Naive thymus-derived CD4-positive, alpha-beta T cell (primary cell): ENCODE measurements at regions not wholly inside any gene's neighbourhood (a gene's known extent, or its start where the extent isn't known, plus 50 kb on each side); places are given as distances from the start of the nearest gene placed in this dataset.
A peak's percentile ranks its signal among the peaks of the same experiment; 100 is the strongest.

Experiments used
- ATAC-seq: fragments of 150-1000 bp; cut with Tn5 transposase; 2 replicates; pipeline ENCODE4 v1.10.0; 2021; ENCODE audit warnings: mild to moderate bottlenecking, moderate library complexity
- CTCF ChIA-PET: fragments of 350-600 bp; sonication (Branson Sonifier 250); formaldehyde crosslinking; loops from one replicate; lab custom pipeline; 2021; ENCODE audit warnings: antibody characterized with exemption; lab: Charles Lee
- POLR2A ChIA-PET: fragments of 350-600 bp; sonication (Branson Sonifier 250); formaldehyde crosslinking; loops from one replicate; lab custom pipeline; 2021; ENCODE audit warnings: antibody characterized with exemption, inconsistent platforms; lab: Charles Lee
- DNase-seq, 9 donors: peaks; one replicate each; pipeline versions ENCODE4 v3.0.0 to v3.0.0-alpha.2; 2020 to 2022; ENCODE audit warnings: mixed read lengths in 1 of 9
- H3K27ac ChIP-seq: one replicate; pipeline ENCODE4 v1.7.0; 2013; ENCODE audit warnings: mild to moderate bottlenecking, low read depth, low read length, moderate library complexity
- H3K27me3 ChIP-seq, 2 donors: one replicate each; pipeline ENCODE4 v1.7.0; 2013; ENCODE audit warnings: low read length in 2 of 2, mild to moderate bottlenecking in 2 of 2, moderate library complexity in 2 of 2; ENCODE audit not compliant: control insufficient read depth in 2 of 2, insufficient read depth in 2 of 2
- H3K36me3 ChIP-seq, 3 experiments: 1 replicate in 2 of 3; 2 replicates in 1 of 3; pipeline ENCODE4 v1.7.0; 2013; ENCODE audit warnings: low read length in 3 of 3, mild to moderate bottlenecking in 3 of 3, moderate library complexity in 1 of 3; ENCODE audit not compliant: insufficient read depth in 3 of 3, control insufficient read depth in 2 of 3
- H3K4me1 ChIP-seq, 2 donors: one replicate each; pipeline ENCODE4 v1.7.0; 2013; ENCODE audit warnings: low read length in 2 of 2, mild to moderate bottlenecking in 2 of 2, moderate library complexity in 1 of 2; ENCODE audit not compliant: control insufficient read depth in 2 of 2, insufficient read depth in 2 of 2
- H3K4me3 ChIP-seq: 2 replicates; pipeline ENCODE4 v1.7.0; 2013; ENCODE audit warnings: mild to moderate bottlenecking, low read length
- H3K9me3 ChIP-seq, 3 experiments: 1 replicate in 2 of 3; 2 replicates in 1 of 3; pipeline ENCODE4 v1.7.0; 2013; ENCODE audit warnings: low read length in 3 of 3; ENCODE audit not compliant: control insufficient read depth in 2 of 3
- H3K27ac Mint-ChIP-seq, 9 donors: one replicate each; pipeline ENCODE4 v1.8.0; 2020 to 2022; ENCODE audit warnings: mixed read lengths in 9 of 9, mild to moderate bottlenecking in 8 of 9, moderate library complexity in 5 of 9, inconsistent platforms in 2 of 9
- H3K27me3 Mint-ChIP-seq, 5 donors: one replicate each; pipeline ENCODE4 v1.8.0; 2021 to 2022; ENCODE audit warnings: mixed read lengths in 5 of 5, mild to moderate bottlenecking in 1 of 5
- H3K36me3 Mint-ChIP-seq, 5 donors: one replicate each; pipeline ENCODE4 v1.8.0; 2020 to 2022; ENCODE audit warnings: mixed read lengths in 5 of 5, mild to moderate bottlenecking in 3 of 5, inconsistent platforms in 1 of 5
- H3K4me1 Mint-ChIP-seq, 7 donors: one replicate each; pipeline ENCODE4 v1.8.0; 2020 to 2022; ENCODE audit warnings: mixed read lengths in 7 of 7, mild to moderate bottlenecking in 3 of 7, inconsistent platforms in 1 of 7
- H3K4me3 Mint-ChIP-seq, 10 donors: one replicate each; pipeline ENCODE4 v1.8.0; 2020 to 2022; ENCODE audit warnings: mild to moderate bottlenecking in 10 of 10, mixed read lengths in 10 of 10, moderate library complexity in 6 of 10, inconsistent platforms in 2 of 10
- H3K9me3 Mint-ChIP-seq, 11 donors: one replicate each; pipeline ENCODE4 v1.8.0; 2020 to 2022; ENCODE audit warnings: mixed read lengths in 11 of 11, mild to moderate bottlenecking in 4 of 11, inconsistent platforms in 1 of 11, moderate library complexity in 1 of 11
- intact Hi-C, 2 donors: fragments of 100-400 bp; cut with micrococcal nuclease; formaldehyde crosslinking; loops; one replicate each; pipeline ENCODE4 v1.15.1; 2023

DNA sequence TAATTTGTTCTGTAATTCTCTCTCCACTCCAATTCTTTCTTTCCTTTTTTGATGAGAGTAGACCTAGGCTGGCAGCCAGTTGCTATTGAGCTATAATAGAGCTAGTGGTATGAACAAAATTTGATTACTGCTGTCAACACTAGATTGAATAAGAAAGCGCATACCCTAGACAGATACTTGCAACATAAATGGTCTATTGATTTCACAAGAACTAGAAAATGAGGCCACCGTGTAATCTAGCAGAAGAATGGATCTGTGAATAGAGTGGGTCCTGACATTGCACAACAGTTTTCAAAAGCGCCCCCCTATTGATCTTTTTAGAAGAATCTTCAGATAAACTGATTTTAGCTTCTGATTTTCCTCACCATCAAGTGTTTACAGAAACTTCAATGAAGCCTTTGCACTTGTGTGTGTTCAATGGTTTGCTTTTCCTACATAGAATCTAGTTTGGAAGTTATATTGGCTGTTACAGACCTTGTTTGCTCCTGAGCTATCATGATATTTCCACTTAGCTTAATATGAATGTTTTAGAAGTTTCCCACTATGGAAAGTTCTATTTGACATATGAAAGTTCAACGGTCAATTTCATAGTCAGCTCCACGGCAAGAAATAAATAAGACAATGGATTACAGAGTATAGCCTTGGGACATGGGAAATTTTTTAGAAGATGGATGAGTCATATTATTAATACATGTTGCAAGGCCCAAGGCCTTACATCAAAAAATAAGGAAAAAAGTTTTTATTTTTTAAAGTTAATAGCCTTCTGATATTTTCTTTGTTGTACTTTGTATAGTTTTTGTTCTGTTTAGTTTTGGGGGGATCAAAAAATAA lies 55.6 kb downstream of the UTRN start:
- peak overlapping the region in 6 of 9 donors; percentile 15 to 98 (median 71) for H3K27ac Mint-ChIP-seq
- Histone ChIP-seq H3K4me1 (peaks cover 51 to 59% of the 10 kb centered on the region in 2 donors), H3K27ac (no peak overlapping the region), H3K27me3 (no peaks in the 10 kb centered on the region), H3K4me3 (no peak overlapping the region), H3K9me3 (no peaks in the 10 kb centered on the region), H3K36me3 (no peaks in the 10 kb centered on the region)
- ChIA-PET CTCF (interaction anchor here (0.6 to 0.9 kb wide), 2 partner anchors 122 to 420 kb away, joined by 3 read pairs; no protein-coding TSS in a partner anchor), POLR2A (interaction anchor here (0.9 to 1.1 kb wide), 2 partner anchors 9 to 13 kb away, joined by 3 to 5 read pairs; no protein-coding TSS in a partner anchor)
- no peaks in the 10 kb centered on the region for H3K27me3 Mint-ChIP-seq
- intact Hi-C loops: loop anchor here (5.0 to 10.0 kb wide), 7 partner anchors 222 to 1622 kb away; partner anchors contain the start of genes LTV1 (in 1 of the 2) and SHPRH (in 1 of the 2)
- peak overlapping the region in 1 of 10 donors; percentile 36 for H3K4me3 Mint-ChIP-seq
- no peak for ATAC-seq
- peaks cover 0 to 13% (median 0%) of the 10 kb centered on the region in 5 donors for H3K36me3 Mint-ChIP-seq
- H3K4me1 Mint-ChIP-seq: peaks cover 70 to 97% (median 85%) of the 10 kb centered on the region in 7 donors
- no peak for DNase-seq
- peaks cover 0 to 1% (median 0%) of the 10 kb centered on the region in 11 donors for H3K9me3 Mint-ChIP-seq

DNA sequence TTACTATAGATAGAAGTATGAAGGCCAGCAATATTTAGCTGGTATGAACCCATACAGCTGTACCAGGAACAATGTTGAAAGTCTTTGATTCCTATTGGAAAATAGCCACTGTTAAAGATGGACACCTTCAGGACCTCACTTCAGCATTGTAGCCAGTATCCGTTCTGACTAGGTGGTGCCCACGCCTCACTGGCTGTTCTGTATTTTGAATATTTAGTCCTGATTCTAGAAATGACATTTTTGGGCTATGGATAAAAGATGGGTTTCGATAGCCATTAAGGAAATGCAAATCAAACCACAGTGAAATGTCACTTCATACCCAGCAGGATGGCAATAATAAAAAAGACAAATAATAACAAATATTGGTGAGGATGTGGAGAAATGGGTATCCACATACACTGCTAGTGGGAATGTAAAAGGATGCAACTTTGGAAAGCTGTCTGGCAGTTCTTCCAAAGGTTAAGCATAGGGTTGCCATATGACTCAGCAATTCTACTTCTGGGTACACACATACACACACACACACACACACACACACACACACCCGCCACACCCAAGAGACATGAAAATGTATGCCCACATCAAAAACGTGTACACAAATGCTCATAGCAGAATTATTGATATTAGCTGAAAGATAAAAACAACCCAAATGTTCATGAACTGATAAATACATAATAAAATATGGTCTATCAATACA lies 56.8 kb downstream of the UTRN start:
- ChIA-PET POLR2A (interaction anchor here (0.7 to 1.4 kb wide), 5 partner anchors 8 to 277 kb away, joined by 3 to 5 read pairs (median 4); no protein-coding TSS in a partner anchor), CTCF (interaction anchor here (0.6 to 1.0 kb wide), 3 partner anchors 56 to 253 kb away, joined by 3 to 4 read pairs (median 3); no protein-coding TSS in a partner anchor)
- DNase-seq: no peak
- peaks cover 0 to 15% (median 3%) of the 10 kb centered on the region in 5 donors for H3K36me3 Mint-ChIP-seq
- no peaks in the 10 kb centered on the region for H3K9me3 ChIP-seq
- no peaks in the 10 kb centered on the region for H3K27me3 ChIP-seq
- H3K4me3 ChIP-seq: no peak overlapping the region
- H3K9me3 Mint-ChIP-seq: peaks cover 0 to 1% (median 0%) of the 10 kb centered on the region in 11 donors
- H3K27ac ChIP-seq: no peak overlapping the region
- peaks cover 67 to 91% (median 79%) of the 10 kb centered on the region in 7 donors for H3K4me1 Mint-ChIP-seq
- peak overlapping the region in 7 of 9 donors; percentile 10 to 98 (median 87) for H3K27ac Mint-ChIP-seq
- intact Hi-C loops: loop anchor here (2.0 to 10.0 kb wide), 9 partner anchors 35 to 1620 kb away; partner anchors contain the start of genes LTV1 (in 1 of the 2) and SHPRH (in 1 of the 2)
- H3K4me1 ChIP-seq: peaks cover 49 to 60% of the 10 kb centered on the region in 2 donors
- H3K27me3 Mint-ChIP-seq: no peaks in the 10 kb centered on the region
- ATAC-seq: no peak
- H3K36me3 ChIP-seq: no peaks in the 10 kb centered on the region
- peak overlapping the region in 2 of 10 donors; percentile 96 to 97 for H3K4me3 Mint-ChIP-seq

DNA sequence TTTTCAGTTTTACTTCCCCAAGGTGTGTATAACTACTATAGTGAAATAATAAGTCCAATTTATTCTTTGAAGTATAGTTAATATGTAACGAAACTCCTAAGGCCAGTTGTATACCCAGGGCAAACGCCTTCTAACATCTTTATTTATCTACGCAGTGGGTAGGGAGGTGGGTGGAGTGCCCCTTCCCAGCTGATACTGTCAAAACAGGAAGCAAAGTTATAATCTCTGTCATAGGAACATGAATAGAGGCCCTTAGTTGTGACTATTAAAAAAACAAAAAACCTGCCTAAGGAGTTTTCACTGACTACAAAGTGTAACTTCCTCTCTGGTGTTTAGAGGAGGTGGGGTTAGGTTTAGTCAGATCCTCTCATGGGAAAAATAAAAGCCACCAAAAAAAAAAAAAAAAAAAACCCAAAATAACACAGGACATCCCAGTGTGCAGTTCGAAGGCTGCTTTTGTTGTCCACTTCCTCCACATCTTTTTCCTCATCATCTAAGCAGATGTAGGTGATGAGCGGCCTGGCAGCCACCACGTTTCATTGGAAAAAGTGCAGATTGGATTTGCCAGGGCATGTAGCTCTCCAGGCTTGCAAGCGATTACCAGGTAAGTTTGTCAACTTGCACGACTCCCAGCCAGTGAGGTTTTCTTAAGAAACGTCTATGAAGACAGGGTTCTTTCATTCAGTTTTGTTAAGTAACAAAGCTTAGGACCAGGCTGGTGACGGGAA lies 58.7 kb downstream of the UTRN start:
- peaks cover 68 to 93% (median 84%) of the 10 kb centered on the region in 7 donors for H3K4me1 Mint-ChIP-seq
- peak in 8 of 9 donors; percentile 37 to 85 (median 76) for DNase-seq

DNA sequence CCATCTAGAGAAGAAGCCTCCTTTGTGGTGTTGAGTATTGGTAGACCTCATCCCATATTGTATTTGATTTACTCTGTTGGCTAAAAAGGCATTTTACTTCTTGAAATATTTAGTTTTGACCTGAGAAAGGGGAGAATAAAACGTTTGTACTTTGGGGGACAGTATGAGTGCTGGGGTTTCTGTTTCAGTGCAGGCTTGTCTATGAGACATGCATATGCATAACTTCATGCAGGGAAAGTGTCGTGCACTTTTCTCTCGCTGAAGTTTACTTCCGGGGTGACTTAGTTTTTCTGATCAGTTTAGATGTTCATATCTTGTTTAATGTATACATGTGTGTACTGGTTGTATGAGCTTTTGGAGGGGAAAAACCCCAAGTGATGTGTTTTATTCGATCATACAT lies 59.5 kb downstream of the UTRN start:
- Histone ChIP-seq H3K27me3 (no peaks in the 10 kb centered on the region), H3K4me1 (peaks cover 59 to 68% of the 10 kb centered on the region in 2 donors), H3K27ac (peak overlapping the region; percentile 75), H3K4me3 (peak overlapping the region; percentile 67), H3K9me3 (no peaks in the 10 kb centered on the region), H3K36me3 (no peaks in the 10 kb centered on the region)
- peak overlapping the region; percentile 80 to 99 (median 94) for H3K4me3 Mint-ChIP-seq
- CTCF ChIA-PET: interaction anchor here (1.2 kb wide), 2 partner anchors 41 to 124 kb away, joined by 3 read pairs; no protein-coding TSS in a partner anchor
- POLR2A ChIA-PET: interaction anchor here (0.6 to 5.8 kb wide), 7 partner anchors 9 to 191 kb away, joined by 3 to 42 read pairs (median 4); no protein-coding TSS in a partner anchor
- DNase-seq (peak in 7 of 9 donors; percentile 44 to 64 (median 50)), ATAC-seq (peak; percentile 52)
- H3K9me3 Mint-ChIP-seq: peaks cover 0 to 6% (median 0%) of the 10 kb centered on the region in 11 donors
- peaks cover 62 to 93% (median 79%) of the 10 kb centered on the region in 7 donors for H3K4me1 Mint-ChIP-seq
- no peaks in the 10 kb centered on the region for H3K27me3 Mint-ChIP-seq
- peaks cover 10 to 26% (median 11%) of the 10 kb centered on the region in 5 donors for H3K36me3 Mint-ChIP-seq
- H3K27ac Mint-ChIP-seq: peak overlapping the region; percentile 87 to 99 (median 96)
- intact Hi-C loops: loop anchor here (1.0 to 10.0 kb wide), 15 partner anchors 8 to 1618 kb away; partner anchors contain the start of genes SF3B5 (in 2 of the 2), LTV1 (in 1 of the 2), SHPRH (in 1 of the 2) and STX11 (in 1 of the 2)

More for the DNA sequence above, 58.7 kb downstream of the UTRN start:
- Histone ChIP-seq H3K4me3 (peak overlapping the region; percentile 67), H3K4me1 (peaks cover 58 to 62% of the 10 kb centered on the region in 2 donors), H3K36me3 (no peaks in the 10 kb centered on the region), H3K27ac (peak overlapping the region; percentile 75), H3K9me3 (no peaks in the 10 kb centered on the region), H3K27me3 (no peaks in the 10 kb centered on the region)
- ATAC-seq: peak; percentile 88
- H3K9me3 Mint-ChIP-seq: peaks cover 0 to 6% (median 0%) of the 10 kb centered on the region in 11 donors
- ChIA-PET POLR2A (interaction anchor here (0.6 to 5.8 kb wide), 6 partner anchors 8 to 161 kb away, joined by 3 to 42 read pairs (median 4); no protein-coding TSS in a partner anchor), CTCF (interaction anchor here (1.2 to 1.3 kb wide), 2 partner anchors 41 to 138 kb away, joined by 3 read pairs; no protein-coding TSS in a partner anchor)
- H3K27me3 Mint-ChIP-seq: no peaks in the 10 kb centered on the region
- H3K36me3 Mint-ChIP-seq: peaks cover 10 to 27% (median 11%) of the 10 kb centered on the region in 5 donors
- peak overlapping the region; percentile 87 to 99 (median 96) for H3K27ac Mint-ChIP-seq
- intact Hi-C loops: loop anchor here (1.0 to 10.0 kb wide), 18 partner anchors 7 to 1618 kb away; partner anchors contain the start of genes SF3B5 (in 2 of the 2), LTV1 (in 1 of the 2), SHPRH (in 1 of the 2) and STX11 (in 1 of the 2)
- peak overlapping the region; percentile 80 to 99 (median 94) for H3K4me3 Mint-ChIP-seq

DNA sequence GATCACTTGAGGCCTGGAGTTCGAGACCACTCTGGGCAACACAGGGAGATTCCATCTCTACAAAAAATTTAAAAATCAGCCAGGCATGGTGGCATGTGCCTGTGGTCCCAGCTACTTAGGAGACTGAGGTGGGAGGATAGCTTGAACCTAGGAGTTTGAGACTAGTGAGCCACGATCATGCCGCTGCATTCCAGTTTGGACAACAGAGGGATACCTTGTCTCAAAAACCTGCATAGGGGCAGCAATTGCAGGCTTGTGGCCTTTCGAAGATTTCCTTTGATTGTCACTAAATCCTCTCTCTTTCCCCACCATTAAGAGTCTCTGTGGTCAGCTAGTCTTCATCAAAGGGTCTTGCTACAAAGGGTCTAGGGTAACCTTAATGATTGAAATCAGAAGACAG lies 60.3 kb downstream of the UTRN start:
- Histone ChIP-seq H3K9me3 (no peaks in the 10 kb centered on the region), H3K36me3 (no peaks in the 10 kb centered on the region), H3K27ac (peak overlapping the region; percentile 75), H3K4me1 (peaks cover 65 to 75% of the 10 kb centered on the region in 2 donors), H3K4me3 (peak overlapping the region; percentile 67), H3K27me3 (no peaks in the 10 kb centered on the region)
- H3K9me3 Mint-ChIP-seq: peaks cover 0 to 6% (median 0%) of the 10 kb centered on the region in 11 donors
- peak overlapping the region; percentile 80 to 99 (median 94) for H3K4me3 Mint-ChIP-seq
- H3K4me1 Mint-ChIP-seq: peaks cover 62 to 93% (median 80%) of the 10 kb centered on the region in 7 donors
- peaks cover 10 to 28% (median 11%) of the 10 kb centered on the region in 5 donors for H3K36me3 Mint-ChIP-seq
- no peaks in the 10 kb centered on the region for H3K27me3 Mint-ChIP-seq
- intact Hi-C loops: loop anchor here in 1 of 2 donors (2.0 to 10.0 kb wide), 4 partner anchors 195 to 801 kb away; partner anchors contain the start of gene STX11
- no peak for DNase-seq
- peak overlapping the region; percentile 87 to 99 (median 96) for H3K27ac Mint-ChIP-seq
- POLR2A ChIA-PET: interaction anchor here (1.2 to 5.8 kb wide), 3 partner anchors 9 to 163 kb away, joined by 3 to 42 read pairs (median 7); no protein-coding TSS in a partner anchor
- CTCF ChIA-PET: interaction anchor here (1.2 kb wide), 1 partner anchor 123 kb away, joined by 3 read pairs; no protein-coding TSS in a partner anchor
- no peak for ATAC-seq
